ENCODE measurements at regions not wholly inside any gene's neighbourhood (a gene's known extent, or its start where the extent isn't known, plus 50 kb on each side); places are given as distances from the start of the nearest gene placed in this dataset.

DNA sequence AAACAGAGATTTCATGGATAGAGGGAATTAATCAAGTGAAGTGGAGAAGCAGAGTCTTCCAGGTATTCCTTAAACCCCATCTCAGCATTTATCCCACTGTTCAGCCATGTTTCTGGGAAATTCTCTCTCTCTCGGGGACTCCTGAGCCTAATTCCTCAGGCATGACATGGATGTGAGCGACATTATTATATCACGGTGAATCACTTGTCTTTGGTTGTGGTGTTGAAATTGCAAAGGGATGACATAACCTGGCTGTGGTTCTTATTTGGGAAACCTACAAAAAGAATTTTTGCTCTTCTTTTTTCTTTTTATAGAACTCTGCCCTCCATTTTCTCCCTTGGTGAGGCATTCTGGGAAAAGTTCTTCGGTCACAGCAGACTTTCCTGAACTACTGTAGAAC is 457.9 kb upstream of the PTGER4 start:
- peaks cover 14% of the 10 kb centered on the region for H3K9me3 Mint-ChIP-seq
- no peak for DNase-seq (ENCODE audit: low spot score in 2 of 2, unreplicated experiment in 2 of 2)
- peaks cover 3% of the 10 kb centered on the region for H3K4me1 Mint-ChIP-seq
- H3K4me3 Mint-ChIP-seq: no peak overlapping the region
- no peaks in the 10 kb centered on the region for H3K36me3 Mint-ChIP-seq
- no peaks in the 10 kb centered on the region for H3K27me3 Mint-ChIP-seq (ENCODE audit: low read depth)
- H3K27ac Mint-ChIP-seq: no peak overlapping the region
- TF ChIP-seq, protein P1, sequence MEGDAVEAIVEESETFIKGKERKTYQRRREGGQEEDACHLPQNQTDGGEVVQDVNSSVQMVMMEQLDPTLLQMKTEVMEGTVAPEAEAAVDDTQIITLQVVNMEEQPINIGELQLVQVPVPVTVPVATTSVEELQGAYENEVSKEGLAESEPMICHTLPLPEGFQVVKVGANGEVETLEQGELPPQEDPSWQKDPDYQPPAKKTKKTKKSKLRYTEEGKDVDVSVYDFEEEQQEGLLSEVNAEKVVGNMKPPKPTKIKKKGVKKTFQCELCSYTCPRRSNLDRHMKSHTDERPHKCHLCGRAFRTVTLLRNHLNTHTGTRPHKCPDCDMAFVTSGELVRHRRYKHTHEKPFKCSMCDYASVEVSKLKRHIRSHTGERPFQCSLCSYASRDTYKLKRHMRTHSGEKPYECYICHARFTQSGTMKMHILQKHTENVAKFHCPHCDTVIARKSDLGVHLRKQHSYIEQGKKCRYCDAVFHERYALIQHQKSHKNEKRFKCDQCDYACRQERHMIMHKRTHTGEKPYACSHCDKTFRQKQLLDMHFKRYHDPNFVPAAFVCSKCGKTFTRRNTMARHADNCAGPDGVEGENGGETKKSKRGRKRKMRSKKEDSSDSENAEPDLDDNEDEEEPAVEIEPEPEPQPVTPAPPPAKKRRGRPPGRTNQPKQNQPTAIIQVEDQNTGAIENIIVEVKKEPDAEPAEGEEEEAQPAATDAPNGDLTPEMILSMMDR (IDR thresholded peaks at IDR 0.05; ENCODE audit: unreplicated experiment): no peak

DNA sequence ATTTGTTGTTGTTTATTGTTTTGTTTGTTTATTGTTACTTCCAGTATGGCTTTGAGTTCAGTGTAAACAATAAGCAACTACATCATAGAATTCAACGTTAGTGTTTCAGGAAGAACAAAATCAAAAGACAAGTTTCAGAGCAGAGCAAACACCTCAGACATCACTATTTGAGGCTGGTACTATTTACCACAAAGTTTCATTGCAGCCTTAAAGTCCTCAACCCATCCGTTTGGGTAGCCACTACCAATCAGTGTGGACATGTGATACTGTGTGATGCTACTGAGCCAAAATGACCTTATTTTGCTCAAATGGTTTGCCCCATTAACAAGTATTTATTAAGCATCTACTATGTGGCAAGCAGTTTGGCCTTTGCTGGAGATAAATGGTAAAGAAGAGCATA is 458.5 kb upstream of the PTGER4 start:
- Mint-ChIP-seq H3K9me3 (peaks cover 14% of the 10 kb centered on the region), H3K27me3 (ENCODE audit: low read depth) (no peaks in the 10 kb centered on the region), H3K36me3 (no peaks in the 10 kb centered on the region), H3K4me3 (no peak overlapping the region), H3K27ac (no peak overlapping the region), H3K4me1 (peaks cover 3% of the 10 kb centered on the region)
- TF ChIP-seq, protein P1 (IDR thresholded peaks at IDR 0.05; ENCODE audit: unreplicated experiment): no peak
- DNase-seq (ENCODE audit: low spot score in 2 of 2, unreplicated experiment in 2 of 2): no peak

DNA sequence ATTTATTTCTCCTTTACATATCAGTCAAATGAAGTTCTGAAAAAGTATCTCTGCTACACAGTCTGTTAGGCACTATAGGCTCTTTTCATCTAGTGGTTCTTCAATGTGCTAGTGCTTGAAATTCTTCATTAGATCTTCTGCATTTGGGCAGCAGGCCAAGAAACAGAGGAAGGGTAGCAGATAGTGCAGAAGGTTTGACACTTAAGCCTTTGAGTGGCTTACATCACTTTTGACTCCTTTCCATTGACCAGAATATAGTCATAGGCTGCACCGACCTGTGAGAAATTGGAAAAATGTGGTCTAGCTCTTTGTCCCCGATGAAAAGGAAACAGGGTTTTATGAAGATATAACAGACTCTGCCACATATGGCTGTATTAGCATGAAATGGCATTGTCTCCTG is 459.5 kb upstream of the PTGER4 start:
- TF ChIP-seq, protein P1 (IDR thresholded peaks at IDR 0.05; ENCODE audit: unreplicated experiment): no peak
- no peaks in the 10 kb centered on the region for H3K36me3 Mint-ChIP-seq
- peaks cover 14% of the 10 kb centered on the region for H3K9me3 Mint-ChIP-seq
- no peak overlapping the region for H3K4me3 Mint-ChIP-seq
- peaks cover 3% of the 10 kb centered on the region for H3K4me1 Mint-ChIP-seq
- no peak overlapping the region for H3K27ac Mint-ChIP-seq
- H3K27me3 Mint-ChIP-seq (ENCODE audit: low read depth): no peaks in the 10 kb centered on the region
- DNase-seq (ENCODE audit: low spot score in 2 of 2, unreplicated experiment in 2 of 2): no peak

DNA sequence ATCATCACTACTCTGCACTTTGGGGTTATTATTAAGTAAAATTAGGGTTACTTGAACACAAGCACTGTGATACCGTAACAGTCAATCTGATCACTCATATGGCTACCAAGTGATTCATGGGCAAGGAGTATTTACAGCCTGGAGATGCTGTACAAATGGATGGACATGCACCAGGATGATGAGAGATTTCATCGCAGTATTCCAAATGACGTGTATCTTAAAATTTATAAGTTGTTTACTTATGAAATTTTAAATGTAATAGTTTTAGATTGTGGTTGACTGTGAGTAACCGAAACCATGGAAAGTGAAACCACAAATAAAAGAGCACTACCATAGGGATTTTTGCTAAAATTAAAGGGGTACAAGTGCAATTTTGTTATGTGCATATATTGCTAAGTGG is 462.2 kb upstream of the PTGER4 start:
- DNase-seq (ENCODE audit: low spot score in 2 of 2, unreplicated experiment in 2 of 2): no peak
- peaks cover 14% of the 10 kb centered on the region for H3K9me3 Mint-ChIP-seq
- no peak overlapping the region for H3K4me3 Mint-ChIP-seq
- TF ChIP-seq, protein P1 (IDR thresholded peaks at IDR 0.05; ENCODE audit: unreplicated experiment): no peak
- no peaks in the 10 kb centered on the region for H3K36me3 Mint-ChIP-seq
- H3K27me3 Mint-ChIP-seq (ENCODE audit: low read depth): no peaks in the 10 kb centered on the region
- H3K4me1 Mint-ChIP-seq: peaks cover 7% of the 10 kb centered on the region
- H3K27ac Mint-ChIP-seq: no peak overlapping the region

DNA sequence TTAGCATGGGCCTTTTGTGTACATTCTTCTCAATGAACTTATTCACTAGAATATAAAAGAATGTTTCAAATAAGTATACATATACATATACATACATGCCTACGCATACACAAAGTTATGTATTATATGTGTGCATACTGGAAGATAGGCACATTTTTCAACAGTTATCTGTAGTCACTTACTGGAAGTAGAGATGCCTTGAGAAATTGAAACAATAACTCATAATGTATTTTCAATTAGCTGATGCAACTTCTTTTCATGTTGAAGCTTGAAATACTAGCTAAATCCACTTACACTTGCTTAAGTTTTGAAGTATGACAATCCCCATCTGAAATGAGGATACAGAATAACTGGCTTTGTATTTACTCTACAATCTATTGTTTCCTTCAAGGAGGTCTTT is 469.0 kb upstream of the PTGER4 start:
- DNase-seq (ENCODE audit: low spot score in 2 of 2, unreplicated experiment in 2 of 2): no peak
- peaks cover 7% of the 10 kb centered on the region for H3K4me1 Mint-ChIP-seq
- TF ChIP-seq, protein P1 (IDR thresholded peaks at IDR 0.05; ENCODE audit: unreplicated experiment): no peak
- no peak overlapping the region for H3K4me3 Mint-ChIP-seq
- H3K27me3 Mint-ChIP-seq (ENCODE audit: low read depth): no peaks in the 10 kb centered on the region
- H3K27ac Mint-ChIP-seq: no peak overlapping the region
- no peaks in the 10 kb centered on the region for H3K9me3 Mint-ChIP-seq
- no peaks in the 10 kb centered on the region for H3K36me3 Mint-ChIP-seq

DNA sequence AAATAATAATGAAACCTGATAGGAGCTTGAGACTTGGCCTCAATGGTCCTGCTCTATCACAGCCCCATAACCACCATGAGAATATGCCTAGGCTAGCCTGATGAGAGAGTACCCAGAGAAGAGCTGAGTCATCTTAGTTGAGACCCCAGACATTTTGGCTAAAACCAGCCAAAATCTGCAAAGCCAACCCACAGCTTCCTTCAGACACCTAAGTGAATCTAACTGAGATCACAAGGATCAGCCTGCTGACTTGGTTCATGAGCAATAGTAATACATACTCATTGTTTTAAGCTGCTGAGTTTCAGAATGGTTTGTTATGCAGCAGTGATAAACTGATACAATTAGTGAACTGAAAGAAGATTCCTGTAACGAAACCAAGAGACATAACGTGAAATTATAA is 473.7 kb upstream of the PTGER4 start:
- no peaks in the 10 kb centered on the region for H3K27me3 Mint-ChIP-seq (ENCODE audit: low read depth)
- no peak for DNase-seq (ENCODE audit: low spot score in 2 of 2, unreplicated experiment in 2 of 2)
- peaks cover 10% of the 10 kb centered on the region for H3K4me1 Mint-ChIP-seq
- no peaks in the 10 kb centered on the region for H3K36me3 Mint-ChIP-seq
- no peak overlapping the region for H3K27ac Mint-ChIP-seq
- H3K9me3 Mint-ChIP-seq: peaks cover 1% of the 10 kb centered on the region
- TF ChIP-seq, protein P1 (IDR thresholded peaks at IDR 0.05; ENCODE audit: unreplicated experiment): no peak
- H3K4me3 Mint-ChIP-seq: no peak overlapping the region

Data from mesothelial cell of epicardium (in vitro differentiated cells).